MM.1S (cell line): ENCODE measurements at regions not wholly inside any gene's neighbourhood (a gene's known extent, or its start where the extent isn't known, plus 50 kb on each side); places are given as distances from the start of the nearest gene placed in this dataset.

Experiments
- EZH2 ChIP-seq: fragments of 300-600 bp; sonication (generic); optimal IDR thresholded peaks from 2 replicates; pipeline ENCODE3; 2017; ENCODE audit warnings: low read depth, mild to moderate bottlenecking, antibody characterized with exemption, low read length, mixed read lengths
- EZH2phosphoT487 ChIP-seq: fragments of 300-600 bp; sonication (generic); IDR thresholded peaks from 2 replicates; pipeline ENCODE4 v1.6.1; 2018; ENCODE audit warnings: antibody characterized with exemption, low read length
- TF ChIP-seq, protein P1 (sequence below): fragments of 300-600 bp; sonication (generic); IDR thresholded peaks from 2 replicates; pipeline ENCODE4 v1.5.1; 2016; ENCODE audit warnings: antibody characterized with exemption, low read length, mixed read lengths

- TF ChIP-seq, protein P1, sequence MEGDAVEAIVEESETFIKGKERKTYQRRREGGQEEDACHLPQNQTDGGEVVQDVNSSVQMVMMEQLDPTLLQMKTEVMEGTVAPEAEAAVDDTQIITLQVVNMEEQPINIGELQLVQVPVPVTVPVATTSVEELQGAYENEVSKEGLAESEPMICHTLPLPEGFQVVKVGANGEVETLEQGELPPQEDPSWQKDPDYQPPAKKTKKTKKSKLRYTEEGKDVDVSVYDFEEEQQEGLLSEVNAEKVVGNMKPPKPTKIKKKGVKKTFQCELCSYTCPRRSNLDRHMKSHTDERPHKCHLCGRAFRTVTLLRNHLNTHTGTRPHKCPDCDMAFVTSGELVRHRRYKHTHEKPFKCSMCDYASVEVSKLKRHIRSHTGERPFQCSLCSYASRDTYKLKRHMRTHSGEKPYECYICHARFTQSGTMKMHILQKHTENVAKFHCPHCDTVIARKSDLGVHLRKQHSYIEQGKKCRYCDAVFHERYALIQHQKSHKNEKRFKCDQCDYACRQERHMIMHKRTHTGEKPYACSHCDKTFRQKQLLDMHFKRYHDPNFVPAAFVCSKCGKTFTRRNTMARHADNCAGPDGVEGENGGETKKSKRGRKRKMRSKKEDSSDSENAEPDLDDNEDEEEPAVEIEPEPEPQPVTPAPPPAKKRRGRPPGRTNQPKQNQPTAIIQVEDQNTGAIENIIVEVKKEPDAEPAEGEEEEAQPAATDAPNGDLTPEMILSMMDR = no peak
- TF ChIP-seq EZH2phosphoT487 (no peak), EZH2 (no peak)
These were observed 244.0 kb upstream of the AMIGO2 start for GRCh38 chr12:47323802-47324201.
